ENCODE measurements at regions not wholly inside any gene's neighbourhood (a gene's known extent, or its start where the extent isn't known, plus 50 kb on each side); places are given as distances from the start of the nearest gene placed in this dataset.

DNA sequence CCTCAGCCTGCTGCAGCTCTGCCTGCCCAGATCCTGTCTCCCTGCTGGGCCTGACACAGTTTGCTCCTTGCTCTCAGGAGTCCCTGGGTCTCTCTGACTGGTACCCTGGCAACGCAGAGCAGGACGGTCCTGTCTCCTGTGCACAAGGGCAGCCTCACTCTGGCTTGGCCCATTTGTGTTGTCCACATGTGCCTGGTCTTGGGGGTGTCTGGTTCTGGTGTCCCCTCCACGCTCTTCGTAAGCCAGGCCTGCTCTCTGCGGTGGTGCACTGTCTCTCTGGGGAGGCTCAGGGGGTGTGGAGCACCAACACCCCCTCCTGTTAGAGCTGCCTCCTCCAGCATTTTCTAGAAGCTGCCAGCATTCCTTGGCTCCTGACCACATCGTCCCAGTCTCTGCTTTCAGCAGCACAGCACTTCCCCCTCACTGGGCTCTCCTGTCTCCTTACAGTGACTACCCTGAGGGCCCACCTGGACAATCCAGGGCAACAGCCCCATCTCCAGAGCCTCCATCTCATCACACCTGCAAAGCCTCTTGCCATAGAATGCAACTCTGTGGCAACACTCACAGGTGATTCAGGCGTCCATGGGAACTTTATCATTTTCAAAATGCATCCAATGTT is 235.6 kb upstream of the HS6ST1 start:
- no peaks in the 10 kb centered on the region for H3K4me1 ChIP-seq
- no peak overlapping the region for H3K4me3 ChIP-seq
- no peaks in the 10 kb centered on the region for H3K27me3 ChIP-seq
- DNase-seq (no peak), FAIRE-seq (no peak), ATAC-seq (no peak)
- H3K9me3 ChIP-seq, result no peaks in the 10 kb centered on the region
- H3K36me3 ChIP-seq, result no peaks in the 10 kb centered on the region
- 91 to 93% methylated on average over 7 of the region's 7 CpGs for WGBS, 2 donors
- TF ChIP-seq, protein P1, sequence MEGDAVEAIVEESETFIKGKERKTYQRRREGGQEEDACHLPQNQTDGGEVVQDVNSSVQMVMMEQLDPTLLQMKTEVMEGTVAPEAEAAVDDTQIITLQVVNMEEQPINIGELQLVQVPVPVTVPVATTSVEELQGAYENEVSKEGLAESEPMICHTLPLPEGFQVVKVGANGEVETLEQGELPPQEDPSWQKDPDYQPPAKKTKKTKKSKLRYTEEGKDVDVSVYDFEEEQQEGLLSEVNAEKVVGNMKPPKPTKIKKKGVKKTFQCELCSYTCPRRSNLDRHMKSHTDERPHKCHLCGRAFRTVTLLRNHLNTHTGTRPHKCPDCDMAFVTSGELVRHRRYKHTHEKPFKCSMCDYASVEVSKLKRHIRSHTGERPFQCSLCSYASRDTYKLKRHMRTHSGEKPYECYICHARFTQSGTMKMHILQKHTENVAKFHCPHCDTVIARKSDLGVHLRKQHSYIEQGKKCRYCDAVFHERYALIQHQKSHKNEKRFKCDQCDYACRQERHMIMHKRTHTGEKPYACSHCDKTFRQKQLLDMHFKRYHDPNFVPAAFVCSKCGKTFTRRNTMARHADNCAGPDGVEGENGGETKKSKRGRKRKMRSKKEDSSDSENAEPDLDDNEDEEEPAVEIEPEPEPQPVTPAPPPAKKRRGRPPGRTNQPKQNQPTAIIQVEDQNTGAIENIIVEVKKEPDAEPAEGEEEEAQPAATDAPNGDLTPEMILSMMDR (IDR thresholded peaks at IDR 0.05), result no peak
- H3K27ac ChIP-seq, result no peak overlapping the region
- intact Hi-C loops (cut with DNase I), result no loop called here

DNA sequence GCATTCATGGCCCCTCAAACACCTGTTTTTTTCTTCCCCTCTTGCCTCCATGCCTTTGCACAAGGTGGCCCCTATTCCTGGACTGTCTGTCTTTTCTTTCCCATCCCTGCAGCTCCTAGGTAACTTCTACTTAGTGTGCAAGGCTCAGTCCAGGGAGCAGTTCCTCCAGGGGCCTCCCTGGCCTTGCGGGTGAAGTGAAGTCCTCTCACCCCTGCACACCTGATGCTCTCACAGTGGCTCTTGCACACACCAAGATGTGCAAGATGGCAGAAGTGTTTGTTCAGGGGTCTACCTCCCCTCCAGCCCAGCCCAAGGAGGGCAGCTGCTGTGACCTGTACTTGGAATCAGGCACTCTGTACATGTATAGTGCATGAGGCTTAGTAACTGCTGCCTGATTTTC is 236.8 kb upstream of the HS6ST1 start:
- DNase-seq (no peak), ATAC-seq (no peak), FAIRE-seq (no peak)
- H3K27ac ChIP-seq, result no peak overlapping the region
- TF ChIP-seq, protein P1 (IDR thresholded peaks at IDR 0.05), result no peak
- 95 to 99% methylated on average over 1 of the region's 1 CpG for WGBS, 2 donors
- H3K27me3 ChIP-seq, result no peaks in the 10 kb centered on the region
- H3K4me1 ChIP-seq, result no peaks in the 10 kb centered on the region
- no peaks in the 10 kb centered on the region for H3K36me3 ChIP-seq
- intact Hi-C loops (cut with DNase I), result no loop called here
- no peaks in the 10 kb centered on the region for H3K9me3 ChIP-seq
- no peak overlapping the region for H3K4me3 ChIP-seq

GRCh38 chr2:128556089-128556488 is 237.4 kb upstream of the HS6ST1 start:
- ATAC-seq (no peak), FAIRE-seq (no peak), DNase-seq (no peak)
- H3K27ac ChIP-seq, result no peak overlapping the region
- intact Hi-C loops (cut with DNase I), result no loop called here
- H3K4me1 ChIP-seq, result no peaks in the 10 kb centered on the region
- TF ChIP-seq, protein P1 (IDR thresholded peaks at IDR 0.05), result no peak
- 87 to 94% methylated on average over 3 of the region's 3 CpGs for WGBS, 2 donors
- H3K36me3 ChIP-seq, result no peaks in the 10 kb centered on the region
- no peaks in the 10 kb centered on the region for H3K27me3 ChIP-seq
- H3K4me3 ChIP-seq, result no peak overlapping the region
- H3K9me3 ChIP-seq, result no peaks in the 10 kb centered on the region

GRCh38 chr2:128556633-128557032 is 238.0 kb upstream of the HS6ST1 start:
- no peak for ATAC-seq
- no peaks in the 10 kb centered on the region for H3K36me3 ChIP-seq
- no peak overlapping the region for H3K27ac ChIP-seq
- no peaks in the 10 kb centered on the region for H3K4me1 ChIP-seq
- H3K27me3 ChIP-seq, result no peaks in the 10 kb centered on the region
- 88 to 90% methylated on average over 4 of the region's 4 CpGs for WGBS, 2 donors
- TF ChIP-seq, protein P1 (IDR thresholded peaks at IDR 0.05), result no peak
- no peak for FAIRE-seq
- intact Hi-C loops (cut with DNase I), result no loop called here
- H3K4me3 ChIP-seq, result no peak overlapping the region
- DNase-seq, result no peak
- no peaks in the 10 kb centered on the region for H3K9me3 ChIP-seq

- Histone ChIP-seq H3K4me1 (no peaks in the 10 kb centered on the region), H3K27ac (no peak overlapping the region), H3K4me3 (no peak overlapping the region), H3K27me3 (no peaks in the 10 kb centered on the region), H3K36me3 (no peaks in the 10 kb centered on the region), H3K9me3 (no peaks in the 10 kb centered on the region)
- TF ChIP-seq, protein P1 (IDR thresholded peaks at IDR 0.05), result no peak
- intact Hi-C loops (cut with DNase I), result no loop called here
- DNase-seq (no peak), FAIRE-seq (no peak), ATAC-seq (no peak)
- 73 to 80% methylated on average over 6 of the region's 6 CpGs for WGBS, 2 donors
These were observed 238.4 kb upstream of the HS6ST1 start for GRCh38 chr2:128557069-128557468.

Measured in pancreas (tissue), 10 donors.